K562 (cell line): ENCODE measurements at regions not wholly inside any gene's neighbourhood (a gene's known extent, or its start where the extent isn't known, plus 50 kb on each side); places are given as distances from the start of the nearest gene placed in this dataset.

ENCODE experiments used
- E2F6 ChIP-seq, 2 experiments: IDR thresholded peaks; 2 replicates each; pipeline ENCODE4 v1.6.1; 2011; ENCODE audit warnings: borderline replicate concordance in 1 of 2, control low read depth in 1 of 2, low read depth in 1 of 2, low read length in 1 of 2, mild to moderate bottlenecking in 1 of 2, mixed read lengths in 1 of 2, moderate library complexity in 1 of 2; ENCODE audit not compliant: insufficient read depth in 1 of 2, insufficient read length in 1 of 2, poor library complexity in 1 of 2, severe bottlenecking in 1 of 2; ENCODE audit errors: extremely low read depth in 1 of 2
- HNRNPLL ChIP-seq: fragments of 200-400 bp; formaldehyde crosslinking; IDR thresholded peaks from 2 replicates; pipeline ENCODE4 v1.6.1; 2017; ENCODE audit warnings: low read length, low read depth, mild to moderate bottlenecking; ENCODE audit not compliant: poor library complexity, severe bottlenecking
- JUND ChIP-seq, 2 experiments: IDR thresholded peaks; 2 replicates in 1 of 2; 3 replicates in 1 of 2; pipeline ENCODE4 v1.6.1; 2011; ENCODE audit warnings: borderline replicate concordance in 2 of 2, low read depth in 2 of 2, low read length in 2 of 2, improper control_type of control experiment in 1 of 2, missing biosample characterization in 1 of 2, missing genetic modification characterization in 1 of 2, missing genetic modification reagents in 1 of 2
- TCFL5 ChIP-seq: fragments of 250-450 bp; sonication (Bioruptor Pico); conservative IDR thresholded peaks from 2 replicates; pipeline ENCODE4 v1.6.1; 2021; ENCODE audit warnings: mild to moderate bottlenecking, moderate library complexity, matching md5 sums
- ZBTB40 ChIP-seq, 2 experiments: fragments of 450-650 bp in 1 of 2; sonication (generic) in 1 of 2; formaldehyde crosslinking in 1 of 2; IDR thresholded peaks; 2 replicates each; pipeline versions ENCODE4 v1.7.1 to v1.9.0; 2016 to 2022; ENCODE audit warnings: inconsistent platforms in 1 of 2, mild to moderate bottlenecking in 1 of 2, missing genetic modification reagents in 1 of 2
- ZSCAN29 ChIP-seq: fragments of 450-650 bp; IDR thresholded peaks from 2 replicates; pipeline ENCODE4 v1.6.1; 2017

GRCh38 chr4:14562901-14563300 is 439.4 kb upstream of the CPEB2 start (continued):
- TF ChIP-seq HNRNPLL (no peak), ZSCAN29 (no peak), E2F6 (IDR thresholded peaks at IDR 0.05; ENCODE audit: borderline replicate concordance in 1 of 2, extremely low read depth in 1 of 2, insufficient read depth in 1 of 2, insufficient read length in 1 of 2, low read depth in 1 of 2, low read length in 1 of 2, poor library complexity in 1 of 2, severe bottlenecking in 1 of 2) (no peak), JUND (IDR thresholded peaks at IDR 0.05; ENCODE audit: borderline replicate concordance, low read depth, low read length) (no peak), JUND (tag; IDR thresholded peaks at IDR 0.05; ENCODE audit: borderline replicate concordance, low read depth, low read length) (no peak), TCFL5 (CRISPR knock-in tag) (no peak), ZBTB40 (IDR thresholded peaks at IDR 0.05) (no peak), ZBTB40 (CRISPR knock-in tag; IDR thresholded peaks at IDR 0.05) (no peak)
